HG03066 (cell line): ENCODE measurements at regions not wholly inside any gene's neighbourhood (a gene's known extent, or its start where the extent isn't known, plus 50 kb on each side); places are given as distances from the start of the nearest gene placed in this dataset.
"Not testable (repeated sequence)": the region's sequence is repeated elsewhere in the genome, so short reads cannot be mapped to it uniquely, and the experiment has no call there.

Source experiments
- ATAC-seq: cut with Tn5 transposase; IDR thresholded peaks from one replicate; pipeline ENCODE4 v1.9.1; 2021; ENCODE audit warnings: low read depth; ENCODE audit not compliant: unreplicated experiment

DNA sequence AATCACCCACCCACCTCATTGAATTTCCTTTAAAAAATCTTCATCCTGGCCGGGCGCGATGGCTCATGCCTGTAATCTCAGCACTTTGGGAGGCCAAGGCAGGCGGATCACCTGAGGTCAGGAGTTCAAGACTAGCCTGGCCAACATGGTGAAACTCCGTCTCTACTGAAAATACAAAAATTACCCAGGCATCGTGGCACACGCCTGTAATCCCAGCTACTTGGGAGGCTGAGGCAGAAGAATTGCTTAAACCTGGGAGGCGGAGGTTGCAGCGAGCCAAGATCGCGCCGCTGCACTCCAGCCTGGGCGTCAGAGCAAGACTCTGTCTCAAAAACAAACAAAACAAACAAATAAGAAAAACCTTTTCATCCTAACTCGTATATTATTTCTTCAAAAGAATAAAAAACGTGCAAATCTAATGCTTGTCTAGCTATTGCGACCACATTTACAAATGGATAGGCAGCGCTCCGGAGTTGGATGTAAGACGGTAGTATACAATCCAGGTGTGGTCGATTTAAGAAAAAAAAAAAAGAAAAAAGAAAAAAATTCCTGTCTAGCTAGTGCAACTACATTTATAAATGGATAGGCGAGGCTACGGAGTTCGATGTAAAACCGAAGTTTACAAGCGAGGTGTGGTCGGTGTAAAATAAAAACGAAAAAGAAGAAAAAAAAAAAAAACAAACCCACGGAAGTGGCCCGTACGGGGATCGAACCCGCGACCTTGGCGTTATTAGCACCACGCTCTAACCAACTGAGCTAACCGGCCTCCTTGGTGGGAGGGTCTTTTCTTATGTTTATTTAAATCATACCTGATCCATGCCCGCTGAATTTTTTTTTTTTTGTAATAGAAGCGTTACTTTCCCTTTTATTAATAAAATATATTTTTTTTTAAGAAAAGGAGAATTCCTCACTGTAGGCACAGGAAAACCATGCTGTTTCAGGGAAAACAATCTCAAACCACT lies 70.7 kb upstream of the PRSS16 start:
- no peak for ATAC-seq

DNA sequence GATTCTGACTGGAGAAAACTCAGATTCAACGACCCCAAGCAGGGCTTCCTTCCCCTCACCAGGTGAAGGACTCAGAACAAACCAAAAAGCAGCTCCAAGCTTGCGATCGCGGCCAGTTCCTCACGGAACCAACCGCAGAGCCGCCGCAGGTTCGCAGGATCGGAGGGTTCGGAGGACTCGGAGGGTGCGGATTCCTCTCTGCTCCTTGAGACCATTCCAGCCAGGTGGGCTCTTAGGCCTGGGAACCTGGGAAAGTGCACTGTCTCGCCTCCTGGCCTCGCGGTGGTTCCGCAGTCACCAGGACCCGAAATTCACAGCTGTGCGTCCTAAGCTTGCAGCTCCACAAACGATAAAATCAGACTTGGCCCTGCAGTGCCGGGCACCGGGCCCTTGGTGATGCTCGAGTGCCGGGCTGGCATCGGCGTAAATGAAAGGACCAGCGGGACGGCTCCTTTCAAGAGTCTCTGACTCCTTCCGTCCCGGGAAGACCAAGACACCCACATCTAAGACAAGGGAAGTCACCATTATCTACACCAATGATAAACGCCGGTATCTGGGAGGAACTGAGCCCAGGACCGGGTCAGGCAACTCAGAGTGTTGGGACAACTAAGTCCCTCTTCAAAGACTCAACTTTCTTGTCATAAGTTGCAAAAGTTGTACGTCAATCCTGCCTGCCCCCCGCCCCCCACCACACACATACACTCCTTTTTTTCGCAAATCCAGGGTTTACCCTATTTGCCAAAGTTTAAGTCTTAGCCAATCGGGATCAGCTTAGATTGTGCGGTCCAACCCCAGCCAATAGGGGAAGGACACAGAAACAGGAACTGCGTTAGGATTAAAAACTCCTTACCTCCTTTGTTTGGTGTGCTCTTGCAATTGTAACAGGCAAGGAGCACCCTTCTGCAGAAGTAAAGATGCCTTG lies 69.8 kb upstream of the PRSS16 start:
- peak; percentile 84 for ATAC-seq

GRCh38 chr6:27178407-27178730 lies 69.1 kb upstream of the PRSS16 start:
- no peak for ATAC-seq

DNA sequence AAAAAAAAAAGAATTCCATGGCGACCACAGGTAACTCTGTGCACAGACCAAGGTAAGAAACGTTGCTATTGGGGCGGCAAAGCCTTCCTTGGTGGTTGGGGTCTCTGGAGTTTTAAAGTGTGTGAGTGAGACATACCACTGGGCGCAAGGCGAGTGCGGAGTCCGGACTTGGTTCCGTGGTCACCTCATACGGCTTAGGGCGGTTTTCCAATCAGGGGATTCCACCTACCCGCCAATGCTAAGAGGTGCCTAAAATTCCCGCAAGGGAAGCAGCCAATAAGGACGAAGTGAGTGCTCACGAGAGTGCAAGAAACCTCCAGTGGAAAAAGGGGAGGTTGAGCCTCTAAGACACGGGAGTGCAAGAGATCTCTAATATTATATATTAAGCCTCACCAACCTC lies 68.6 kb upstream of the PRSS16 start:
- ATAC-seq: no peak

- ATAC-seq: no peak
These were observed 64.3 kb upstream of the PRSS16 start for GRCh38 chr6:27183060-27183832.

DNA sequence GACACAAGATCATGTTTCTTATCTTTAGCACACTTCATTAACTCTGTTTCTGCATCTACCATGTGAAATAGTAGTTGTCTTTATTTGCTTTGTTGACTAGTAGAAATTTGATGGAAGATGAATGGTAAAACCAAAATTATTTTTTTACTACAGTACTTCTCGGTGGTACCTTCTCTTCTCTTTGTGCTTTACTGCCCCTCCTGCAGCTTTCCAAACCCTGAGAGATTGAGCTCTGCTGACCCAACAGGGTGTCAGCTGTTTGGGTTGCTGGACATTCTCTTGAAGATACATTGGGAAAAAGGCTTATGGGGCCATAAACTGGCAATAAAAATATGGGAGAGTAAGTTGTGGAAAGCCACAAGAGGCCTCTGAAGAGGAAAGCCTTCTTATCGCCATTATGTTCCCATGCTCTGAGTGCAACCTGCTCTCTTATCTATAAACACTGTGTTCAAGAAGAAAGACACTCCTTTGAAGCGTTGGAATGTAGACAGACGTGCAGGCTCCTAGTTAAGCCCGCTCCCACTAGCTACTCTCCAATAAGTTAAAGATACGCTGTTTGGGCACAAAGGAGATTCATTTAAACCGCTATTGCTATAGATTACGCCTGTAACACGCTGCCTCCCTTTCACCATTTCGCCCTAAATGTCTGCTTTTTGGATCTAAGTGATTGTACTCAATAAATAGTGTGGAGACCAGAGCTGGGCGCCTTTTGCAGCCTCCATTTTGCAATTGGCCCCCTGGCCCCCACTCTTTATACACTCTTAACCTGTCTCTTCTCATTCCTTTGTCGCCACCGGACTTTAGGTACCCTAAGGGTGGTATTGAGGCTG lies 60.1 kb upstream of the PRSS16 start:
- no peak for ATAC-seq

- ATAC-seq: peak; percentile 86
These were observed 59.2 kb upstream of the PRSS16 start for GRCh38 chr6:27188061-27188884.

DNA sequence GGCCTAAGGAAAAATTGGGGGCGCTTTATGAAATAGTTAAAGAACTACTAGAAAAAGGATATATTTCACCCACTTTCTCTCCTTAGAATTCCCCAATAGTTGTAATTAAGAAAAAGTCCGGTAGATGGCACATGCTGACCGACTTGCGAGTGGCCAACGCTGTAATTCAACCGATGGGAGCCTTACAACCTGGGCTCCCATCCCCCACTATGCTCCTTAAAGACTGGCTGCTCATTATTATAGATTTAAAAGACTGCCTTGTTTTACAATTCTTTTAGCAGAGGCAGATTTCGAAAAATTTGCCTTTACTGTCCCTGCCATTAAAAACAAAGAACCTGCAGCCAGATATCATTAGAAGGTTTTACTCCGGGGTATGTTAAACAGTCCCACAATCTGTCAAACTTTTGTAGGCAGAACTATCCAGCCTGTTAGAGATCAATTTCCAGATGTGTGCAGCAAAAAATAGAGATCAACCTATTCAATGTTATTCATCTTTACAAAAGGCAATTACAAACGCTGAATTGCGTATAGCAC lies 58.5 kb upstream of the PRSS16 start:
- ATAC-seq: peak; percentile 83

- ATAC-seq: no peak
These were observed 57.4 kb upstream of the PRSS16 start for GRCh38 chr6:27190126-27190525.

- not testable (repeated sequence) for ATAC-seq
These were observed 53.0 kb upstream of the PRSS16 start for GRCh38 chr6:27194453-27194852.

GRCh38 chr6:27195547-27195946 lies 52.0 kb upstream of the PRSS16 start:
- ATAC-seq: not testable (repeated sequence)
